IMR-90 (cell line): ENCODE measurements at regions not wholly inside any gene's neighbourhood (a gene's known extent, or its start where the extent isn't known, plus 50 kb on each side); places are given as distances from the start of the nearest gene placed in this dataset.

Experiments
- ATAC-seq: fragments of 200-7000 bp; cut with Tn5 transposase; 2 replicates; pipeline ENCODE4 v1.9.1; 2020; ENCODE audit warnings: low read depth, mild to moderate bottlenecking, moderate library complexity
- BruUV-seq: library from RNA; stranded (reverse); fragments of 400-500 nt; replicated peaks from 2 replicates; lab custom pipeline; 2021; lab: Mats Ljungman, UMichigan
- CTCF ChIA-PET: fragments of 300-600 bp; formaldehyde crosslinking; extraction: SDS; loops from one replicate; lab custom pipeline; 2021; ENCODE audit warnings: antibody characterized with exemption; lab: Yijun Ruan, JAX
- POLR2A ChIA-PET: fragments of 300-600 bp; sonication (Branson Sonifier 250); formaldehyde crosslinking; loops from one replicate; lab custom pipeline; 2022; ENCODE audit warnings: antibody characterized with exemption; ENCODE audit not compliant: unreplicated experiment; lab: Charles Lee
- DNase-seq: peaks from one replicate; pipeline ENCODE4 v3.0.0; 2013
- H2AFZ ChIP-seq: replicated peaks from 2 replicates; pipeline ENCODE3; 2013; ENCODE audit warnings: low read length, mild to moderate bottlenecking; ENCODE audit not compliant: poor library complexity
- H2AK5ac ChIP-seq: 2 replicates; pipeline ENCODE4 v1.6.1; 2013; ENCODE audit warnings: low read depth, low read length, inconsistent platforms
- H2AK9ac ChIP-seq: replicated peaks from 2 replicates; pipeline ENCODE3; 2013; ENCODE audit warnings: mild to moderate bottlenecking, low read depth, low read length, moderate library complexity; ENCODE audit not compliant: poor library complexity
- H2BK120ac ChIP-seq: 2 replicates; pipeline ENCODE4 v1.6.1; 2013; ENCODE audit warnings: low read depth, low read length, inconsistent platforms
- H2BK15ac ChIP-seq: 3 replicates; pipeline ENCODE4 v1.6.1; 2013; ENCODE audit warnings: low read depth, low read length, inconsistent platforms
- H2BK20ac ChIP-seq: 2 replicates; pipeline ENCODE4 v1.6.1; 2013; ENCODE audit warnings: low read depth, mild to moderate bottlenecking, inconsistent platforms, low read length, moderate library complexity
- H2BK5ac ChIP-seq: 2 replicates; pipeline ENCODE4 v1.6.1; 2013; ENCODE audit warnings: mild to moderate bottlenecking, low read depth, low read length, inconsistent platforms; ENCODE audit not compliant: poor library complexity, severe bottlenecking
- H3K14ac ChIP-seq: replicated peaks from 2 replicates; pipeline ENCODE4 v1.6.1; 2013; ENCODE audit warnings: low read depth, low read length, inconsistent platforms
- H3K18ac ChIP-seq: 2 replicates; pipeline ENCODE4 v1.6.1; 2013; ENCODE audit warnings: low read depth, low read length, control low read depth
- H3K23ac ChIP-seq: 2 replicates; pipeline ENCODE4 v1.6.1; 2013; ENCODE audit warnings: low read depth, low read length, inconsistent platforms
- H3K27ac ChIP-seq: 2 replicates; pipeline ENCODE4 v1.5.1; 2013; ENCODE audit warnings: mild to moderate bottlenecking, control low read depth, low read length; ENCODE audit not compliant: insufficient read depth
- H3K27me3 ChIP-seq: 2 replicates; pipeline ENCODE4 v1.6.1; 2013; ENCODE audit warnings: low read length; ENCODE audit not compliant: control insufficient read depth, insufficient read depth
- H3K36me3 ChIP-seq: 2 replicates; pipeline ENCODE4 v1.6.1; 2013; ENCODE audit warnings: low read length, mixed read lengths; ENCODE audit not compliant: control insufficient read depth, insufficient read depth
- H3K4ac ChIP-seq: 2 replicates; pipeline ENCODE4 v1.6.1; 2013; ENCODE audit warnings: low read depth, low read length, inconsistent platforms
- H3K4me1 ChIP-seq: 2 replicates; pipeline ENCODE4 v1.6.1; 2013; ENCODE audit warnings: low read length, mixed read lengths; ENCODE audit not compliant: control insufficient read depth, insufficient read depth
- H3K4me2 ChIP-seq: 2 replicates; pipeline ENCODE4 v1.6.1; 2013; ENCODE audit warnings: low read depth, mild to moderate bottlenecking, control low read depth, low read length, moderate library complexity
- H3K4me3 ChIP-seq: 2 replicates; pipeline ENCODE4 v1.5.1; 2013; ENCODE audit warnings: low read depth, mild to moderate bottlenecking, control low read depth, low read length, moderate library complexity; ENCODE audit not compliant: insufficient read depth
- H3K56ac ChIP-seq: 2 replicates; pipeline ENCODE4 v1.6.1; 2013; ENCODE audit warnings: low read length, inconsistent platforms; ENCODE audit not compliant: insufficient read depth; ENCODE audit errors: extremely low read depth
- H3K79me1 ChIP-seq, 2 experiments: 2 replicates each; pipeline ENCODE4 v1.6.1; 2013; ENCODE audit warnings: low read length in 2 of 2, inconsistent platforms in 1 of 2, low read depth in 1 of 2
- H3K9ac ChIP-seq: 2 replicates; pipeline ENCODE4 v1.6.1; 2013; ENCODE audit warnings: low read depth, low read length, control low read depth
- H3K9me1 ChIP-seq: 2 replicates; pipeline ENCODE4 v1.6.1; 2013; ENCODE audit warnings: low read length, inconsistent platforms; ENCODE audit not compliant: insufficient read depth
- H3K9me3 ChIP-seq: 2 replicates; pipeline ENCODE4 v1.6.1; 2013; ENCODE audit warnings: low read length; ENCODE audit not compliant: control insufficient read depth, insufficient read depth
- H4K20me1 ChIP-seq: 2 replicates; pipeline ENCODE4 v1.6.1; 2013; ENCODE audit warnings: low read length, inconsistent platforms; ENCODE audit not compliant: insufficient read depth
- H4K5ac ChIP-seq: 2 replicates; pipeline ENCODE4 v1.6.1; 2013; ENCODE audit warnings: mild to moderate bottlenecking, low read depth, low read length, control low read depth
- H4K8ac ChIP-seq, 2 experiments: 2 replicates each; pipeline ENCODE4 v1.6.1; 2013; ENCODE audit warnings: low read depth in 2 of 2, low read length in 2 of 2, control low read depth in 1 of 2, inconsistent platforms in 1 of 2
- H4K91ac ChIP-seq: 2 replicates; pipeline ENCODE4 v1.6.1; 2013; ENCODE audit warnings: low read depth, low read length, inconsistent platforms; ENCODE audit not compliant: insufficient read depth
- BHLHE40 ChIP-seq: fragments of 150-350 bp; IDR thresholded peaks from 2 replicates; pipeline ENCODE4 v1.6.1; 2016; ENCODE audit warnings: mild to moderate bottlenecking, low read depth, low read length
- CHD1 ChIP-seq: IDR thresholded peaks from 2 replicates; pipeline ENCODE4 v1.6.1; 2012; ENCODE audit warnings: low read depth, low read length, improper control_type of control experiment
- ELK1 ChIP-seq: fragments of 150-350 bp; IDR thresholded peaks from 2 replicates; pipeline ENCODE4 v1.6.1; 2016; ENCODE audit warnings: low read depth, mild to moderate bottlenecking, low read length, moderate library complexity, borderline replicate concordance
- MAFK ChIP-seq: IDR thresholded peaks from 2 replicates; pipeline ENCODE4 v1.6.1; 2012; ENCODE audit warnings: low read depth, low read length, improper control_type of control experiment
- MXI1 ChIP-seq: IDR thresholded peaks from 2 replicates; pipeline ENCODE4 v1.6.1; 2012; ENCODE audit warnings: low read depth, mild to moderate bottlenecking, low read length, moderate library complexity, borderline replicate concordance
- POLR2A ChIP-seq: IDR thresholded peaks from 2 replicates; pipeline ENCODE4 v1.6.1; 2012; ENCODE audit warnings: mild to moderate bottlenecking, low read depth, low read length
- RCOR1 ChIP-seq: IDR thresholded peaks from 2 replicates; pipeline ENCODE4 v1.6.1; 2012; ENCODE audit warnings: mild to moderate bottlenecking, low read length, improper control_type of control experiment; ENCODE audit not compliant: insufficient replicate concordance
- RFX5 ChIP-seq: IDR thresholded peaks from 2 replicates; pipeline ENCODE4 v1.8.0; 2012; ENCODE audit warnings: low read depth, mild to moderate bottlenecking, low read length, moderate library complexity
- WGBS, 2 experiments: methylation state at CpG; one replicate each; pipeline versions ENCODE4 v1.1.5 to v1.1.7; 2013; ENCODE audit warnings: missing lambda C conversion rate in 2 of 2; ENCODE audit not compliant: insufficient read length in 1 of 2; ENCODE audit errors: extremely low coverage in 2 of 2; 5-methylcytosine and 5-hydroxymethylcytosine counted together
- dilution Hi-C: fragments of 300-500 bp; cut with HindIII; formaldehyde crosslinking; loops from one replicate; pipeline ENCODE4 v1.14.3; 2018; ENCODE audit warnings: low sequenced_read_pairs; ENCODE audit not compliant: unreplicated experiment
- in situ Hi-C: fragments of 300-500 bp; cut with MboI; formaldehyde crosslinking; loops from 3 replicates; pipeline ENCODE4 v1.14.3; 2019; ENCODE audit warnings: low sequenced_read_pairs, inconsistent platforms, mixed read lengths
- intact Hi-C: fragments of 100-400 bp; cut with micrococcal nuclease; formaldehyde crosslinking; loops from 2 replicates; pipeline ENCODE4 v1.10.0; 2022
- TF ChIP-seq, protein P1 (sequence below): fragments of 150-350 bp; IDR thresholded peaks from 2 replicates; pipeline ENCODE4 v1.6.1; 2017; ENCODE audit warnings: mild to moderate bottlenecking, antibody characterized with exemption, low read length, low read depth
- TF ChIP-seq, protein P2 (sequence below): conservative IDR thresholded peaks from 2 replicates; pipeline ENCODE4 v1.5.1; 2012; ENCODE audit warnings: mild to moderate bottlenecking, low read depth, low read length, improper control_type of control experiment

DNA sequence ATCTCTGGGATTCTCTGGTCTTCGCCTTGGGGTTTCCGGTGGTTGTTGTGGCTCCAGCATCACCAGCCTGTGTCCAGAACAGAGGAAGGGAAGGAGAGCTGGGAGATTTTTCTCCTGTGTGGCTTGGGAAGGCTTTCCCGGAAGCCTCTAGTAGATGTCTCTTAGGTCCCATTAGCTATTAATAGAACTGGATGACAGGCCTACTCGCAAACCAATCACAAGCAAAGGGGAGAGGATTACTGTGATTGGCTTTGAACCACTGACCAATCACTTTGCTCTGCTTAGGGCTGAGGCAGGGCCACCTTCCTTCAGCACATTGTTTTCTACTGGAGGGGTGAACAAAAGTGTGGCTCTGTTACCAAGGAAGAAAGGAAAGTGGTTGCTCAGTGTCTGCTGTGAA is 203.4 kb upstream of the SULF2 start:
- H3K27ac ChIP-seq = no peak overlapping the region
- H3K4me2 ChIP-seq = no peak overlapping the region
- no peak overlapping the region for H4K8ac ChIP-seq
- no peaks in the 10 kb centered on the region for H4K20me1 ChIP-seq
- H2AK5ac ChIP-seq = no peak overlapping the region
- H3K18ac ChIP-seq = no peak overlapping the region
- no peak overlapping the region for H3K23ac ChIP-seq
- no peaks in the 10 kb centered on the region for H3K79me1 ChIP-seq
- in situ Hi-C loops (no loop called here), intact Hi-C loops (no loop called here), dilution Hi-C loops (no loop called here)
- no peaks in the 10 kb centered on the region; the same call in 1 of the 2 replicates for H3K4me1 ChIP-seq
- no peak overlapping the region for H2AFZ ChIP-seq
- no peak overlapping the region for H3K4me3 ChIP-seq
- TF ChIP-seq RFX5 (no peak), ELK1 (no peak), RCOR1 (no peak), BHLHE40 (no peak), POLR2A (no peak), CHD1 (no peak), MXI1 (no peak), MAFK (no peak)
- TF ChIP-seq, protein P1, sequence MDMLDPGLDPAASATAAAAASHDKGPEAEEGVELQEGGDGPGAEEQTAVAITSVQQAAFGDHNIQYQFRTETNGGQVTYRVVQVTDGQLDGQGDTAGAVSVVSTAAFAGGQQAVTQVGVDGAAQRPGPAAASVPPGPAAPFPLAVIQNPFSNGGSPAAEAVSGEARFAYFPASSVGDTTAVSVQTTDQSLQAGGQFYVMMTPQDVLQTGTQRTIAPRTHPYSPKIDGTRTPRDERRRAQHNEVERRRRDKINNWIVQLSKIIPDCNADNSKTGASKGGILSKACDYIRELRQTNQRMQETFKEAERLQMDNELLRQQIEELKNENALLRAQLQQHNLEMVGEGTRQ = no peak
- TF ChIP-seq, protein P2, sequence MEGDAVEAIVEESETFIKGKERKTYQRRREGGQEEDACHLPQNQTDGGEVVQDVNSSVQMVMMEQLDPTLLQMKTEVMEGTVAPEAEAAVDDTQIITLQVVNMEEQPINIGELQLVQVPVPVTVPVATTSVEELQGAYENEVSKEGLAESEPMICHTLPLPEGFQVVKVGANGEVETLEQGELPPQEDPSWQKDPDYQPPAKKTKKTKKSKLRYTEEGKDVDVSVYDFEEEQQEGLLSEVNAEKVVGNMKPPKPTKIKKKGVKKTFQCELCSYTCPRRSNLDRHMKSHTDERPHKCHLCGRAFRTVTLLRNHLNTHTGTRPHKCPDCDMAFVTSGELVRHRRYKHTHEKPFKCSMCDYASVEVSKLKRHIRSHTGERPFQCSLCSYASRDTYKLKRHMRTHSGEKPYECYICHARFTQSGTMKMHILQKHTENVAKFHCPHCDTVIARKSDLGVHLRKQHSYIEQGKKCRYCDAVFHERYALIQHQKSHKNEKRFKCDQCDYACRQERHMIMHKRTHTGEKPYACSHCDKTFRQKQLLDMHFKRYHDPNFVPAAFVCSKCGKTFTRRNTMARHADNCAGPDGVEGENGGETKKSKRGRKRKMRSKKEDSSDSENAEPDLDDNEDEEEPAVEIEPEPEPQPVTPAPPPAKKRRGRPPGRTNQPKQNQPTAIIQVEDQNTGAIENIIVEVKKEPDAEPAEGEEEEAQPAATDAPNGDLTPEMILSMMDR = no peak
- no peak overlapping the region for H2BK5ac ChIP-seq
- peaks cover 6% of the 10 kb centered on the region; the same call in 1 of the 2 replicates for H3K27me3 ChIP-seq
- no peak overlapping the region for H2BK15ac ChIP-seq
- ATAC-seq (no peak), DNase-seq (no peak)
- no peak overlapping the region for H2BK120ac ChIP-seq
- H3K56ac ChIP-seq = no peak overlapping the region
- ChIA-PET POLR2A (no interaction called here), CTCF (no interaction called here)
- H3K9me1 ChIP-seq = no peaks in the 10 kb centered on the region
- H3K4ac ChIP-seq = no peak overlapping the region
- H3K9ac ChIP-seq = no peak overlapping the region
- no peak overlapping the region for H4K91ac ChIP-seq
- no TSS peak for BruUV-seq
- H3K9me3 ChIP-seq = peaks cover 6% of the 10 kb centered on the region; the same call in 1 of the 2 replicates
- H3K36me3 ChIP-seq = no peaks in the 10 kb centered on the region
- H2BK20ac ChIP-seq = no peak overlapping the region
- H3K14ac ChIP-seq = no peak overlapping the region
- WGBS, 2 experiments = no CpG with 5 or more reads among the region's 4 CpGs
- H4K5ac ChIP-seq = no peak overlapping the region
- H2AK9ac ChIP-seq = no peak overlapping the region
